ENCODE measurements at regions not wholly inside any gene's neighbourhood (a gene's known extent, or its start where the extent isn't known, plus 50 kb on each side); places are given as distances from the start of the nearest gene placed in this dataset.
"Not testable (repeated sequence)": the region's sequence is repeated elsewhere in the genome, so short reads cannot be mapped to it uniquely, and the experiment has no call there.

DNA sequence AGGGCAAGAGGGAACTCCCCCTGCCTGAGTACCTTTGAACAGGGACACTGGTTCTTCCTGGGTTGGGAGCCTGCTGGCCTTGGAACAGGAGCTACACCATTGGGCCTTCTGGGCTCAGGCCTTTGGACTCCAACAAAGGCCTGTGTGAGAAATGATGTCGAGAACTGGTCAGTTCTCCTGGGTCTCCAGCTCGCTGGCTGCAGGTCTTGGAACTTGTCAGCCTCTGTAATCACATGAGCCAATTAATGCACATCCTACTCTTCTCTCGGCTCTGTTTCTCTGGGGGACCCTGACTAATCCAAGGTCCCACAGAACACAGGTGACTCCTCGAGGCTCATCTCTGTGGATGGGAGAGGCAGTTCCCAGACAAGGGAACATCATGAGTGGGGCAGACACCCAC, 104.7 kb upstream of the PLGLB2 start:
- DNase-seq (ENCODE audit: low spot score), result not testable (repeated sequence)

DNA sequence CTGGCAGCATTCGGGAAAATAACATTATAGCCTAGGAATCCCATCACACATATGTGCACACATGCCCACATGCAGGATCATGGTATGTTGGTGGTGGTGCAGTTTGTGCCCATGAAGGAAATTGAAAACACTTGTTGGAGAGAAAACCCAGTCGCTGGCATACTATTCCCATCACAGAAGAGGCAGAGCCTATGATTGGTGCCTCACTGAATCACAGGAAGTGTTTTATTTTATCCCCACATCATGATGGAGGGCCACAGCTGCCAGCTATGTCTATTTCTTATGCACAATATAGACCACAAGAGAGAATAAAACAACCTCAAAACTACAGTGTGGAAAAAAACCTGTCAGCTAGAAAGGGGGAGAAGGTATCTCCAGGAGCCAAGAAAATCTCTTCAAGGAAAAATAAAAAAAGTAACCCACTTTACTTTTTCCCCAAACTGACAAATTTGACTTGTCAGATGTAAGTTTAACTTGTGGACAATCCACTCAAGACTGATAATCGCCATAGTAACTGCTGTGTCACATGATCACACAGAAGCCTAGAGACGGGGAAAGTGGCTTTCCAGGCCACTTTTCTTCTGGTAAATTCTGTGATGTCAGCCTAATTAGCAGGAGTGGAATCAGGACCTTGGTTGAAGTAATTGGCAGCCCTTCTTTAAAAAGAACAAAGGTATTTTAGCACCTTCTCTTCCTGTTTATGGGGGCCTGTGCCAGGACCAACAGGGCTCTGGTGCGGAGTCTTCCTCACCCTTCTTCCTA, 100.0 kb upstream of the PLGLB2 start:
- DNase-seq (ENCODE audit: low spot score), result peak; percentile 4

- DNase-seq (ENCODE audit: low spot score), result not testable (repeated sequence)
Measured at GRCh38 chr2:87648815-87649214, 99.1 kb upstream of the PLGLB2 start.

DNA sequence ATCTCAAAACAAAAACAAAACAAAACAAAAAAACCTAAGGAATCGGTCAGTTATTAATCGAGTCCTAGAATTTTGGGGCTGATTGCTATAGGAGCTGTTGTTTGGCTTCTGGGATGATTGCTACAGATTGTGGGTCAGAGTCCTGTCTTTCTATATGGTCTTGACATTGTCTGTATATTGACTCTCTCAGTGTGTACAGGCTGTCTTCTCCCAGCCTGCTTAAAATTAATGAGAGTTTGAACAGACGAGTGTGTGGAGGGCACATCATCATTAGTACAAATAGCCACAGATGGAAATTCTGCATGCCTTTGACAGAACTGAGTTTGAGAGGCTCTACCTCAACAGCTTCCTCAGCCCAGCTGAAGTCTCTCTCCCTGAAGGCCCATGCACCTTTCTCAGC, 98.0 kb upstream of the PLGLB2 start:
- not testable (repeated sequence) for DNase-seq (ENCODE audit: low spot score)

DNA sequence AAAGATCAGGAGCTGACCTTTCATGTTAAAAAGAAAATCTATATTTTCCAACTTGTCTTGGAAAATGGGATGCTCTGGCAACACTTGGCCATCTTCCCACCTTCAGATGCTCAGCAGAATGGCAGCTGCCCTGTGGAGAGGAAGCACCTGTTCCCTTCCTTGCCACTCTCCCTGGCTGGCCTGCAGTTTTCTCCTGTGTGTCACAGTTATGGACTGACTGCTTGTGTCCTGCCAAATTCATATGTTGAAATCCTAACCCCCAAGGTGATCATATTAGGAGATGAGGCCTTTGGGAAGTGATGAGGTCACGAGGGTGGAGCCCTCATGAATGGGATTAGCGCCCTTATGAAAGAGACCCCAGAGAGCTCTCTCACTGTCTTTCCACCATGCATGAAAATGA, 97.0 kb upstream of the PLGLB2 start:
- not testable (repeated sequence) for DNase-seq (ENCODE audit: low spot score)

DNA sequence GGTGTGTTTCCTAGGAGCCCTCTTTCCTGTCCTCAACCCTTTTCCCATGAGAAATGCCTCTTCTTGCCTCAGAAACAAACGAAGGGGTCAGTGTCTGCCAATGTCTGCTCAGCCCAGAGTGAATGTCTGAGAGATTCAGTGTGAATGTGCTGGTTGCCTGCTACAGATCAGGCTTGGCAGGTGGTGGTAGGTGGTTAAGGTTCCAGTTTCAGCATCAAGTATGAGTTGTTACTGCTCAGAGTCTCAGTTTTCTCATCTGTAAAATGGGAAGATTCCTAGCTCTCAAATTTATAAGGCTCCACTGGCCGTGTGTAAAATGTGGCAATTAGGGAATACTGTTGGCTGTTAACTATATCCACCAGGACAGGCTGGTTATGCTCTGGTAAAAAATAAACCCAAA, 96.3 kb upstream of the PLGLB2 start:
- DNase-seq (ENCODE audit: low spot score), result not testable (repeated sequence)

GRCh38 chr2:87653373-87653772, 94.5 kb upstream of the PLGLB2 start:
- DNase-seq (ENCODE audit: low spot score), result not testable (repeated sequence)

GRCh38 chr2:87654136-87654814, 93.6 kb upstream of the PLGLB2 start:
- DNase-seq (ENCODE audit: low spot score), result not testable (repeated sequence)

- DNase-seq (ENCODE audit: low spot score), result not testable (repeated sequence)
Measured at GRCh38 chr2:87657915-87658314, 90.0 kb upstream of the PLGLB2 start.

DNA sequence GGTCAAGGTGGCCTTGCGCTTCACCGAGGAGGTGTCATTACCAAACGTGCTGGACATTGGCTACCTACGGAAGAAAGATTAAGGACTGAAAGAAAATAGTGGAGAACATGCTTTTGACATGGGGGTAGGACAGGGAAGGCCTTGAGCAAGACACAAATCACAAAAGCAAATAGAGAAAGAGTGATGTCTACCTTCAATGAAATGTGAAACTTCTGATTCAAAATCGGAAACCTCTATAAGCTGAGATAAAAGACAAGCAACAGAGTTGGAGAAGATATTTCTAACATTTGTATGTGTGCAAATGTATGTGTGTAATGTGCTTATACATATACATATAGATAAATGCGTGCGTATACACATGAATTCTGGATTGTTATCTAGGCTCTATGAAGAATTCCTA, 89.5 kb upstream of the PLGLB2 start:
- not testable (repeated sequence) for DNase-seq (ENCODE audit: low spot score)

GRCh38 chr2:87658976-87659375, 88.9 kb upstream of the PLGLB2 start:
- not testable (repeated sequence) for DNase-seq (ENCODE audit: low spot score)

- not testable (repeated sequence) for DNase-seq (ENCODE audit: low spot score)
Measured at GRCh38 chr2:87660164-87660563, 87.7 kb upstream of the PLGLB2 start.

GRCh38 chr2:87662316-87663290, 85.3 kb upstream of the PLGLB2 start:
- not testable (repeated sequence) for DNase-seq (ENCODE audit: low spot score)

- not testable (repeated sequence) for DNase-seq (ENCODE audit: low spot score)
Measured at GRCh38 chr2:87663347-87663746, 84.5 kb upstream of the PLGLB2 start.

- DNase-seq (ENCODE audit: low spot score), result not testable (repeated sequence)
Measured at GRCh38 chr2:87667027-87667426, 80.9 kb upstream of the PLGLB2 start.

DNA sequence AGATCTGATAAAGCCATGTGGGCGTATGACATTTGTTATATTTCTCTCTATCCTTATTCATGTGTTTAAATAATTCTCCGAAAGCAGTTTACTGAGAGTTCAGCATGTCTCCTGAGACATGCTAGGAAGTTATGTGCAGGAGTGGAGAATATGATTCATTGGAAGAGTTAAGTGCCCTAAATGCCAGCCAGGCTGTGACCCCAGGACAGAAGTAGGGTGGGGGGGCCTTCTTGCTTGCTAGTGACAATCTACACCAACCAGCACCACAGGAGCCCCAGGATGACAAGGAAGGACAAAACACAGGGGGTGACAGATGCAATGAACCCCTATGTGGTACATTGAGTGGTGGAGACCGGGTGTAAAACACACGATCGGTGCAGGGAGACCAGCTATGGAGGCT, 79.5 kb upstream of the PLGLB2 start:
- not testable (repeated sequence) for DNase-seq (ENCODE audit: low spot score)

DNA sequence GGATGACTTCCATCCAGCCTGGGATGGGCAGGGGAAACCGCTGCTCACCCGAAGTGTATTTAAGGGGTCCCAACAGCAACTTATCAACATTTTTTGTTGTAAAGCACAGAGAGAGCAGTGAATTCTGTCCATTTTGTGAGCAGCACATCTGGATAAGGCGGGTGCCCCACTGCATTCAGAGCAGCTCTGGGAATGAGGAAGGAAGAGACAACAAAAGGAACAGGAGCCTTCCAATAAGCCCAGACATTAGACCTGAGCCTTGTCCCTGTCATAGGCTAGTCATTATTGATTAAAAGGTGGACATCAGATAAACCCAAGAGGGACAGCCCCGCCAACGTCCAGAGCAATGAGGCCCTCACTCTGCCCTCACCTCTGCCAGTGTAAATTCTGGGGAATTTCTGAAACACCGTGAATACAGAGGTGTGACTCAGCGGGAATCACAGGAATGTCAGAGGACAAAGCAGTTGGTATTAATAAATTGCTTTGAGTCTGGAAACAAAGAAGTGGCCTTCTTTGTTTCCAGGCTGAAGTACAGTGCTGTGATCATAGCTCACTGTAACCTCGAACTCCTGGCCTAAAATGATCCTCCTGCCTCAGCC, 78.2 kb upstream of the PLGLB2 start:
- not testable (repeated sequence) for DNase-seq (ENCODE audit: low spot score)

DNA sequence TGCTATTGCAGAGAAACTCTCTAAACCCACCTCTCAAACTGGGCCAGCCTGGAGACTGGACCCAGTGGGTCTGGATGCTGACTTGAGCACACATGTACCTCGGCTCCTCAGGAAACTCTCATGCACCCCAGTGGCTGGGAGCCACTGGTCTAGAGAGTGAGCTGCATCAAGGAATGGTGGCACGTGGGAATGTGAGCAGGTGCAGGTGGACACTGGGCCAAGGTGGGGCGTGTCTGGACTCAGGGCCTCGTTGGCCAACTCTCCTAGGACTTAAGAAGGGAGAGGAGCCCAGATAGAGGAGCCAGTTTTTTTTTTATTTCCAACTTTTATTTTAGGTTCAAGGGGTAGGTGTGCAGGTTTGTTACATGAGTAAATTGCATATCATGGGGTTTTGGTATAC, 75.5 kb upstream of the PLGLB2 start:
- DNase-seq (ENCODE audit: low spot score), result not testable (repeated sequence)

- not testable (repeated sequence) for DNase-seq (ENCODE audit: low spot score)
Measured at GRCh38 chr2:87674729-87675128, 73.2 kb upstream of the PLGLB2 start.

DNA sequence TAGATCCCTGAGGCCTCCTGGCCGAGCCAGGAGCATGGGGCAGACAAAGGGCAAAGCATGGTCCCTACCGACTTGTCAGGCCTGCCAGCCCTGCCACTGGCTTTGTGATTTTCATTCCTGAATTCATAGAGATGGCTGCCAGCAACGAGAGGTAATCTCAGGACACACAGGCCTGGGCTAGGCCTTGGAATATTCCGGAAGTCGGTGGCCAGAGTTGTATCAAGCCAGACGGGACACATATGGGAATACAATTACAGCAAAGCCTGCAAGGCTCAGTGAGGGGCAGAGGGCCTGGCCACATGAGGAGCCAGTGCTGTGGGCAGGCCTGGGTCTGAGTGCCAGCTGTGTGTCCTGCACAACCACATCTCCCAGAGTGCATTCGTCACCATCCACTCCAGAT, 72.4 kb upstream of the PLGLB2 start:
- DNase-seq (ENCODE audit: low spot score), result not testable (repeated sequence)

- not testable (repeated sequence) for DNase-seq (ENCODE audit: low spot score)
Measured at GRCh38 chr2:87677421-87677923, 70.4 kb upstream of the PLGLB2 start.
